Activated B cell treated with CpG ODN at 0.5 μM for 24 hours (primary cell): ENCODE measurements at regions not wholly inside any gene's neighbourhood (a gene's known extent, or its start where the extent isn't known, plus 50 kb on each side); places are given as distances from the start of the nearest gene placed in this dataset.

ENCODE experiments used
- ATAC-seq: fragments of 200-7000 bp; cut with Tn5 transposase; one replicate; pipeline ENCODE4 v1.10.0; 2021; ENCODE audit warnings: low read depth, mild to moderate bottlenecking, moderate library complexity
- CTCF ChIA-PET: fragments of 350-600 bp; sonication (Branson Sonifier 250); formaldehyde crosslinking; loops from one replicate; lab custom pipeline; 2021; ENCODE audit warnings: antibody characterized with exemption; lab: Charles Lee
- POLR2A ChIA-PET: fragments of 350-600 bp; sonication (Branson Sonifier 250); formaldehyde crosslinking; loops from one replicate; lab custom pipeline; 2021; ENCODE audit warnings: antibody characterized with exemption; lab: Charles Lee
- DNase-seq: peaks from one replicate; pipeline ENCODE4 v3.0.0; 2022
- H3K27ac Mint-ChIP-seq: one replicate; pipeline ENCODE4 v1.8.0; 2020; ENCODE audit warnings: mixed read lengths
- H3K27me3 Mint-ChIP-seq: one replicate; pipeline ENCODE4 v1.8.0; 2021; ENCODE audit warnings: mixed read lengths
- H3K36me3 Mint-ChIP-seq: one replicate; pipeline ENCODE4 v1.8.0; 2021; ENCODE audit warnings: low read depth, mixed read lengths
- H3K4me1 Mint-ChIP-seq: one replicate; pipeline ENCODE4 v1.8.0; 2021; ENCODE audit warnings: mixed read lengths
- H3K4me3 Mint-ChIP-seq: one replicate; pipeline ENCODE4 v1.8.0; 2020; ENCODE audit warnings: mild to moderate bottlenecking, mixed read lengths
- H3K9me3 Mint-ChIP-seq: one replicate; pipeline ENCODE4 v1.8.0; 2020; ENCODE audit warnings: mixed read lengths
- intact Hi-C: fragments of 100-400 bp; cut with micrococcal nuclease; formaldehyde crosslinking; loops from one replicate; pipeline ENCODE4 v1.15.1; 2024
- TF ChIP-seq, protein P1 (sequence below): fragments of 200-600 bp; IDR thresholded peaks from one replicate; pipeline ENCODE4 v1.8.0; 2022; ENCODE audit warnings: antibody characterized with exemption, mild to moderate bottlenecking

- POLR2A ChIA-PET, result no interaction called here
- no peaks in the 10 kb centered on the region for H3K36me3 Mint-ChIP-seq
Measured at GRCh38 chr9:118305331-118305730, 601.1 kb downstream of the TLR4 start.

DNA sequence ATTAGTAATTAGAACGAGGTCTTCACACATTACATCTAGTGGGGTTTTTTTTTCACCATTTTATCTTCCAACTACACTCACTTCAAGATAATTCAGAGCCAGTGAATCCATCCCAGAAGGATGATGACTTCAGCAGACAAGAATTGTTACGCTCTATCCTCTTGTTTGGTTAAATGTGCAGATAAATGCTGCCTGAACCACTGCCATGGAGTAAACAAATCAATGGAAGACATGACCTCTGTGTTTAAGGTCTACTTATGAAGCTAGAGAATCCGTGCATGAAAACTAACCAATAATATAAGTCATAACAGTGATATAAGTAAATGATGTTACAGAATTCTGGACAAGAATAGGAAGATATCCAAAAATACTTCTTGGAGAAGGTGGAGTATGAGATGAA lies 602.6 kb downstream of the TLR4 start:
- ATAC-seq (no peak), DNase-seq (no peak)
- Mint-ChIP-seq H3K27me3 (no peaks in the 10 kb centered on the region), H3K9me3 (peaks cover 4% of the 10 kb centered on the region), H3K36me3 (no peaks in the 10 kb centered on the region), H3K27ac (no peak overlapping the region), H3K4me1 (no peaks in the 10 kb centered on the region), H3K4me3 (no peak overlapping the region)
- TF ChIP-seq, protein P1, sequence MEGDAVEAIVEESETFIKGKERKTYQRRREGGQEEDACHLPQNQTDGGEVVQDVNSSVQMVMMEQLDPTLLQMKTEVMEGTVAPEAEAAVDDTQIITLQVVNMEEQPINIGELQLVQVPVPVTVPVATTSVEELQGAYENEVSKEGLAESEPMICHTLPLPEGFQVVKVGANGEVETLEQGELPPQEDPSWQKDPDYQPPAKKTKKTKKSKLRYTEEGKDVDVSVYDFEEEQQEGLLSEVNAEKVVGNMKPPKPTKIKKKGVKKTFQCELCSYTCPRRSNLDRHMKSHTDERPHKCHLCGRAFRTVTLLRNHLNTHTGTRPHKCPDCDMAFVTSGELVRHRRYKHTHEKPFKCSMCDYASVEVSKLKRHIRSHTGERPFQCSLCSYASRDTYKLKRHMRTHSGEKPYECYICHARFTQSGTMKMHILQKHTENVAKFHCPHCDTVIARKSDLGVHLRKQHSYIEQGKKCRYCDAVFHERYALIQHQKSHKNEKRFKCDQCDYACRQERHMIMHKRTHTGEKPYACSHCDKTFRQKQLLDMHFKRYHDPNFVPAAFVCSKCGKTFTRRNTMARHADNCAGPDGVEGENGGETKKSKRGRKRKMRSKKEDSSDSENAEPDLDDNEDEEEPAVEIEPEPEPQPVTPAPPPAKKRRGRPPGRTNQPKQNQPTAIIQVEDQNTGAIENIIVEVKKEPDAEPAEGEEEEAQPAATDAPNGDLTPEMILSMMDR, result no peak
- POLR2A ChIA-PET, result no interaction called here
- CTCF ChIA-PET, result no interaction called here
- intact Hi-C loops, result no loop called here

More at GRCh38 chr9:118305331-118305730, 601.1 kb downstream of the TLR4 start:
- no peak overlapping the region for H3K4me3 Mint-ChIP-seq
- H3K4me1 Mint-ChIP-seq, result no peaks in the 10 kb centered on the region
- no peaks in the 10 kb centered on the region for H3K27me3 Mint-ChIP-seq
- CTCF ChIA-PET, result interaction anchor here (0.6 kb wide), 1 partner anchor 425 kb away, joined by 3 read pairs; no protein-coding TSS in a partner anchor
- DNase-seq (no peak), ATAC-seq (no peak)
- no peak overlapping the region for H3K27ac Mint-ChIP-seq
- intact Hi-C loops, result no loop called here
- peaks cover 4% of the 10 kb centered on the region for H3K9me3 Mint-ChIP-seq
- TF ChIP-seq, protein P1, result no peak

- ChIA-PET POLR2A (no interaction called here), CTCF (no interaction called here)
- TF ChIP-seq, protein P1, result no peak
- no peaks in the 10 kb centered on the region for H3K4me1 Mint-ChIP-seq
- no peaks in the 10 kb centered on the region for H3K36me3 Mint-ChIP-seq
- peaks cover 2% of the 10 kb centered on the region for H3K9me3 Mint-ChIP-seq
- DNase-seq (no peak), ATAC-seq (no peak)
- H3K27ac Mint-ChIP-seq, result no peak overlapping the region
- H3K27me3 Mint-ChIP-seq, result no peaks in the 10 kb centered on the region
- H3K4me3 Mint-ChIP-seq, result no peak overlapping the region
- intact Hi-C loops, result no loop called here
Measured at GRCh38 chr9:118313965-118314364, 609.8 kb downstream of the TLR4 start.

GRCh38 chr9:118316831-118317343 lies 612.7 kb downstream of the TLR4 start:
- CTCF ChIA-PET, result no interaction called here
- no peak overlapping the region for H3K27ac Mint-ChIP-seq

DNA sequence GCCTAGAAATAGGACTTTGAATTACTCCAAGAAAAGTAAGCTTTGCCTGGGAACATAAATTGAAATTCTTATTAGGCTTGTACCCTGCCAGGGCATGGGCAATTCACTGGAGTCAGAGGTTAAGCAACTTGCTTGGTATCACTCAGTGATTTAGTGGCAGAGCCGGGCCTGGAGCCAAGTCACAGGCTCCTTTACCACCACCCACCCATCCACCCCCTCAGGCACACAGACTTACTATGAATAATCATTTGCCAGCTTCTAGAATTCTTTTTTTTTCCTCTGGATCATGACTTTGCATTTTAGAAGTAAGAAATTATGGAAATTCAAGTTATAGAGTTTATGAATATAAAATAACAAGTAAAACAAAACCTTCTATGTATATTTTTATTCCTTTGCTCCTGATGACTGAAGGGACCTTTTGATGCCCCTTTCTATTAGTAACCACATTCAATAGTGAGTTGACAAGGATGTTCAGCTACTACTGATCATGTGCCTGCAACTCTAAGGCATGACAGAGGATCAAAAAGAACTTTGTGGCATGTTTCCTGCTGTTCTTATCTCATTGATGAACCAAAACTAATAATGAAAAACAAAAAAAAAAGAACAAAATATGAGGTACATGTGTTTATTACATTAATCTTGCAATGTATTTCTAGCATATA lies 614.7 kb downstream of the TLR4 start:
- H3K4me3 Mint-ChIP-seq, result no peak overlapping the region
- POLR2A ChIA-PET, result no interaction called here
- TF ChIP-seq, protein P1, result no peak
- intact Hi-C loops, result no loop called here
- no peak overlapping the region for H3K27ac Mint-ChIP-seq
- H3K36me3 Mint-ChIP-seq, result no peaks in the 10 kb centered on the region
- ATAC-seq, result no peak
- no peaks in the 10 kb centered on the region for H3K9me3 Mint-ChIP-seq
- no peak for DNase-seq
- CTCF ChIA-PET, result no interaction called here
- H3K27me3 Mint-ChIP-seq, result no peaks in the 10 kb centered on the region
- no peaks in the 10 kb centered on the region for H3K4me1 Mint-ChIP-seq

More at GRCh38 chr9:118316831-118317343, 612.7 kb downstream of the TLR4 start:
- Mint-ChIP-seq H3K9me3 (no peaks in the 10 kb centered on the region), H3K36me3 (no peaks in the 10 kb centered on the region), H3K27me3 (no peaks in the 10 kb centered on the region), H3K4me3 (no peak overlapping the region), H3K4me1 (no peaks in the 10 kb centered on the region)
- ATAC-seq, result no peak
- TF ChIP-seq, protein P1, result no peak
- POLR2A ChIA-PET, result no interaction called here
- intact Hi-C loops, result no loop called here
- DNase-seq, result no peak
